ENCODE measurements at regions not wholly inside any gene's neighbourhood (a gene's known extent, or its start where the extent isn't known, plus 50 kb on each side); places are given as distances from the start of the nearest gene placed in this dataset.

DNA sequence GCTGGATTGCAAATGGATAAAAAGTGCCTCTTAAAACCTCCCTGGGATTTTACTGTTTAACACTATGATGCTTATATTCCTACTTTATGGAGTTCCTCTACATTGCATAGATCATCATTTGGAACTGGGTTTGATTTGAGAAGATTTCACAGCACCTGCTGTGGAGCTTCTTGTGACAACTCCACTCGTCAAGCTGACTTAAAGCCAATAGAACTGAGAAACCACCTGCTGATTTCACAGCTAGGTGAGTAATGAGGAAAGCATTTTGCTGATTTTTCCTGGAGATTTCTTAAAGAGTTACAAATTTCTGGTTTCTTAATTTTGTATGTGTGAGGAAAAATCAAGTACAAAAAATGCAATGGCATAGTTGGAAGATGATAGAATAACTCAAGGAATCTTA lies 739.1 kb upstream of the LRRTM1 start:
- Histone ChIP-seq H3K27me3 (ENCODE audit: low read length) (no peaks in the 10 kb centered on the region), H2AFZ (ENCODE audit: low read depth, low read length, severe bottlenecking) (no peak overlapping the region), H3K9me3 (ENCODE audit: insufficient read depth, low read length) (no peaks in the 10 kb centered on the region), H3F3A (ENCODE audit: insufficient read depth) (no peaks in the 10 kb centered on the region), H3K4me3 (ENCODE audit: insufficient read depth, low read length, poor library complexity, severe bottlenecking) (no peak overlapping the region), H4K20me1 (ENCODE audit: low read depth, low read length) (no peaks in the 10 kb centered on the region), H3K9ac (ENCODE audit: low read length) (no peak overlapping the region), H3K79me2 (ENCODE audit: insufficient read depth, low read length) (no peaks in the 10 kb centered on the region), H3K4me2 (ENCODE audit: low read depth, low read length, poor library complexity, severe bottlenecking) (no peak overlapping the region), H3K27ac (ENCODE audit: low read depth, low read length) (no peak overlapping the region), H3K9me2 (replicated peaks; ENCODE audit: insufficient read depth, low read length) (no peaks in the 10 kb centered on the region), H3K36me3 (ENCODE audit: low read length) (no peaks in the 10 kb centered on the region)
- TF ChIP-seq, protein P1, sequence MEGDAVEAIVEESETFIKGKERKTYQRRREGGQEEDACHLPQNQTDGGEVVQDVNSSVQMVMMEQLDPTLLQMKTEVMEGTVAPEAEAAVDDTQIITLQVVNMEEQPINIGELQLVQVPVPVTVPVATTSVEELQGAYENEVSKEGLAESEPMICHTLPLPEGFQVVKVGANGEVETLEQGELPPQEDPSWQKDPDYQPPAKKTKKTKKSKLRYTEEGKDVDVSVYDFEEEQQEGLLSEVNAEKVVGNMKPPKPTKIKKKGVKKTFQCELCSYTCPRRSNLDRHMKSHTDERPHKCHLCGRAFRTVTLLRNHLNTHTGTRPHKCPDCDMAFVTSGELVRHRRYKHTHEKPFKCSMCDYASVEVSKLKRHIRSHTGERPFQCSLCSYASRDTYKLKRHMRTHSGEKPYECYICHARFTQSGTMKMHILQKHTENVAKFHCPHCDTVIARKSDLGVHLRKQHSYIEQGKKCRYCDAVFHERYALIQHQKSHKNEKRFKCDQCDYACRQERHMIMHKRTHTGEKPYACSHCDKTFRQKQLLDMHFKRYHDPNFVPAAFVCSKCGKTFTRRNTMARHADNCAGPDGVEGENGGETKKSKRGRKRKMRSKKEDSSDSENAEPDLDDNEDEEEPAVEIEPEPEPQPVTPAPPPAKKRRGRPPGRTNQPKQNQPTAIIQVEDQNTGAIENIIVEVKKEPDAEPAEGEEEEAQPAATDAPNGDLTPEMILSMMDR (IDR thresholded peaks at IDR 0.05; ENCODE audit: insufficient read depth, low read length, poor library complexity, severe bottlenecking): no peak
- no peak for TF ChIP-seq EZH2phosphoT487 (conservative IDR thresholded peaks at IDR 0.05; ENCODE audit: low read length)

DNA sequence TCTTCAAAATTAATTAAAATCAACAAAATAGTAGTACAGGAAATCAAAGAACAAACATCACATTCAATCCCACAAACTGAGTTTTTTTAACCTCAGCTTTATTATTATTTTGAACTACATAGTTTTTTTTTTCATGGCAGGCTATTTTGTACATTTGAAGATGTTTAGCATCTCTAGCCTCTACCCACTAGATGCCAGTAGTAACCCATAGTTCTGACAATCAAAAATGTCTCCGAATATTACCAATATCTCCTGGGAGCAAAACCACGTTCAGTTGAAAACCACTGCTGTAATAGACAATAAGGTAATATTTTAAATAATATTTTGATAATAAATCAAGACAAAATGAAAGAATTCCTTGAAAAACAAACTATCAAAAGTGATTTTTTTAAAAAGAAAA lies 702.6 kb upstream of the LRRTM1 start:
- Histone ChIP-seq H3K4me2 (ENCODE audit: low read depth, low read length, poor library complexity, severe bottlenecking) (no peak overlapping the region), H3K9ac (ENCODE audit: low read length) (no peak overlapping the region), H3K4me3 (ENCODE audit: insufficient read depth, low read length, poor library complexity, severe bottlenecking) (no peak overlapping the region), H2AFZ (ENCODE audit: low read depth, low read length, severe bottlenecking) (no peak overlapping the region), H3K36me3 (ENCODE audit: low read length) (no peaks in the 10 kb centered on the region), H3F3A (ENCODE audit: insufficient read depth) (no peaks in the 10 kb centered on the region), H3K79me2 (ENCODE audit: insufficient read depth, low read length) (no peaks in the 10 kb centered on the region), H3K9me2 (replicated peaks; ENCODE audit: insufficient read depth, low read length) (no peaks in the 10 kb centered on the region), H3K27me3 (ENCODE audit: low read length) (no peaks in the 10 kb centered on the region), H4K20me1 (ENCODE audit: low read depth, low read length) (no peaks in the 10 kb centered on the region), H3K9me3 (ENCODE audit: insufficient read depth, low read length) (no peaks in the 10 kb centered on the region), H3K27ac (ENCODE audit: low read depth, low read length) (no peak overlapping the region)
- TF ChIP-seq EZH2phosphoT487 (conservative IDR thresholded peaks at IDR 0.05; ENCODE audit: low read length): no peak
- TF ChIP-seq, protein P1 (IDR thresholded peaks at IDR 0.05; ENCODE audit: insufficient read depth, low read length, poor library complexity, severe bottlenecking): no peak

DNA sequence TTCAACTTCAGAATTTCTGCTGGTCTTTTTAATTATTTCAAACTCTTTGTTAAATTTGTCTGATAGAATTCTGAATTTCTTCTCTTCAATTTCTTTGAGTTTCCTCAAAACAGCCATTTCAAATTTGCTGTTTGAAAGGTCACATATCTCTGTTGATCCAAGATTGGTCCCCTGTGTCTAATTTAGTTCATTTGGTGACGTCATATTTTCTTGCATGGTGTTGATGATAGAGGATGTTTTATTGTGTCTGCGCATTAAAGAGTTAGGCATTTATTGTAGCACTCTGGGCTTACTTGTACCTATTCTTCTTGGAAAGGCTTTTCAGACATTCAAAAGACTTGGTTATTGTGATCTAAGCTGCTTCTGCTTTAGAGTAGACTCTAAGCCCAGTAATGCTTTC lies 698.4 kb upstream of the LRRTM1 start:
- H3K9me2 ChIP-seq (replicated peaks; ENCODE audit: insufficient read depth, low read length): no peaks in the 10 kb centered on the region
- no peak overlapping the region for H3K4me3 ChIP-seq (ENCODE audit: insufficient read depth, low read length, poor library complexity, severe bottlenecking)
- TF ChIP-seq EZH2phosphoT487 (conservative IDR thresholded peaks at IDR 0.05; ENCODE audit: low read length): no peak
- TF ChIP-seq, protein P1 (IDR thresholded peaks at IDR 0.05; ENCODE audit: insufficient read depth, low read length, poor library complexity, severe bottlenecking): no peak
- no peaks in the 10 kb centered on the region for H3K9me3 ChIP-seq (ENCODE audit: insufficient read depth, low read length)
- H3K79me2 ChIP-seq (ENCODE audit: insufficient read depth, low read length): no peaks in the 10 kb centered on the region
- H3F3A ChIP-seq (ENCODE audit: insufficient read depth): no peaks in the 10 kb centered on the region
- no peak overlapping the region for H3K4me2 ChIP-seq (ENCODE audit: low read depth, low read length, poor library complexity, severe bottlenecking)
- H2AFZ ChIP-seq (ENCODE audit: low read depth, low read length, severe bottlenecking): no peak overlapping the region
- H3K27me3 ChIP-seq (ENCODE audit: low read length): no peaks in the 10 kb centered on the region
- no peaks in the 10 kb centered on the region for H4K20me1 ChIP-seq (ENCODE audit: low read depth, low read length)
- H3K9ac ChIP-seq (ENCODE audit: low read length): no peak overlapping the region
- no peaks in the 10 kb centered on the region for H3K36me3 ChIP-seq (ENCODE audit: low read length)
- no peak overlapping the region for H3K27ac ChIP-seq (ENCODE audit: low read depth, low read length)

All from SU-DHL-6 (cell line).